Neuronal stem cell (in vitro differentiated cells): ENCODE measurements at regions not wholly inside any gene's neighbourhood (a gene's known extent, or its start where the extent isn't known, plus 50 kb on each side); places are given as distances from the start of the nearest gene placed in this dataset.

Experiments used
- DNase-seq: peaks from one replicate; pipeline ENCODE4 v3.0.0-alpha.2; 2013; ENCODE audit warnings: low spot score
- H2AFZ ChIP-seq: one replicate; pipeline ENCODE4 v1.6.1; 2013; ENCODE audit warnings: mild to moderate bottlenecking, low read length, inconsistent platforms
- H2AK5ac ChIP-seq: 2 replicates; pipeline ENCODE4 v1.6.1; 2013; ENCODE audit warnings: low read depth, mild to moderate bottlenecking, inconsistent platforms, low read length, moderate library complexity, mixed read lengths
- H2BK120ac ChIP-seq: 2 replicates; pipeline ENCODE4 v1.6.1; 2013; ENCODE audit warnings: low read depth, mild to moderate bottlenecking, inconsistent platforms, low read length, moderate library complexity, mixed read lengths
- H2BK12ac ChIP-seq: one replicate; pipeline ENCODE4 v1.6.1; 2013; ENCODE audit warnings: low read length, inconsistent platforms
- H2BK15ac ChIP-seq: 2 replicates; pipeline ENCODE4 v1.6.1; 2013; ENCODE audit warnings: mild to moderate bottlenecking, low read length, inconsistent platforms, mixed read lengths
- H2BK5ac ChIP-seq: one replicate; pipeline ENCODE4 v1.6.1; 2013; ENCODE audit warnings: inconsistent platforms, mild to moderate bottlenecking, low read length, moderate library complexity
- H3K14ac ChIP-seq: one replicate; pipeline ENCODE4 v1.6.1; 2013; ENCODE audit warnings: low read length, inconsistent platforms
- H3K18ac ChIP-seq: 2 replicates; pipeline ENCODE4 v1.6.1; 2013; ENCODE audit warnings: low read length, inconsistent platforms
- H3K23ac ChIP-seq: 2 replicates; pipeline ENCODE4 v1.6.1; 2013; ENCODE audit warnings: low read depth, mild to moderate bottlenecking, mixed read lengths, low read length, inconsistent platforms; ENCODE audit not compliant: poor library complexity
- H3K27ac ChIP-seq: replicated peaks from 3 replicates; pipeline ENCODE4 v1.5.1; 2013; ENCODE audit warnings: low read length, inconsistent platforms
- H3K27me3 ChIP-seq, 3 experiments: 2 replicates each; pipeline ENCODE4 v1.6.1; 2013; ENCODE audit warnings: low read length in 3 of 3, mild to moderate bottlenecking in 2 of 3, inconsistent platforms in 1 of 3, low read depth in 1 of 3, mixed read lengths in 1 of 3, moderate library complexity in 1 of 3; ENCODE audit not compliant: control insufficient read depth in 3 of 3, insufficient read depth in 3 of 3
- H3K36me3 ChIP-seq, 2 donors: replicated peaks in 1 of 2; 2 replicates each; pipeline ENCODE4 v1.6.1; 2013; ENCODE audit warnings: low read length in 2 of 2; ENCODE audit not compliant: control insufficient read depth in 2 of 2, insufficient read depth in 2 of 2
- H3K4ac ChIP-seq: 2 replicates; pipeline ENCODE4 v1.6.1; 2013; ENCODE audit warnings: inconsistent platforms, mild to moderate bottlenecking, low read length, moderate library complexity
- H3K4me1 ChIP-seq, 2 donors: 1 replicate in 1 of 2; 2 replicates in 1 of 2; pipeline ENCODE4 v1.6.1; 2013; ENCODE audit warnings: low read length in 2 of 2, low read depth in 1 of 2; ENCODE audit not compliant: control insufficient read depth in 2 of 2, insufficient read depth in 1 of 2
- H3K4me2 ChIP-seq: one replicate; pipeline ENCODE4 v1.6.1; 2013; ENCODE audit warnings: mild to moderate bottlenecking, low read length, inconsistent platforms; ENCODE audit not compliant: insufficient read depth, poor library complexity, severe bottlenecking
- H3K4me3 ChIP-seq, 2 donors: 2 replicates each; pipeline ENCODE4 v1.5.1; 2013; ENCODE audit warnings: low read length in 2 of 2, mild to moderate bottlenecking in 2 of 2, inconsistent platforms in 1 of 2, moderate library complexity in 1 of 2
- H3K79me1 ChIP-seq: one replicate; pipeline ENCODE4 v1.6.1; 2013; ENCODE audit warnings: low read depth, mild to moderate bottlenecking, inconsistent platforms, low read length, moderate library complexity
- H3K9ac ChIP-seq: one replicate; pipeline ENCODE4 v1.6.1; 2013; ENCODE audit warnings: mild to moderate bottlenecking, low read depth, low read length, inconsistent platforms; ENCODE audit not compliant: poor library complexity
- H3K9me3 ChIP-seq, 2 donors: replicated peaks in 1 of 2; 2 replicates each; pipeline versions ENCODE3 to v1.6.1; 2013; ENCODE audit warnings: low read length in 2 of 2, mild to moderate bottlenecking in 2 of 2, inconsistent platforms in 1 of 2, low read depth in 1 of 2, mixed read lengths in 1 of 2, moderate library complexity in 1 of 2; ENCODE audit not compliant: control insufficient read depth in 2 of 2, insufficient read depth in 1 of 2
- H4K8ac ChIP-seq: one replicate; pipeline ENCODE4 v1.6.1; 2013; ENCODE audit warnings: low read depth, mild to moderate bottlenecking, inconsistent platforms, low read length, moderate library complexity
- H4K91ac ChIP-seq: one replicate; pipeline ENCODE4 v1.6.1; 2013; ENCODE audit warnings: low read length, low read depth, mild to moderate bottlenecking, inconsistent platforms; ENCODE audit not compliant: poor library complexity
- WGBS, 2 donors: extraction: QIAGEN DNeasy Blood & Tissue Kit; methylation state at CpG; one replicate each; pipeline ENCODE4 v1.1.7; 2013; ENCODE audit warnings: missing lambda C conversion rate in 2 of 2, mixed read lengths in 1 of 2; ENCODE audit not compliant: insufficient read length in 2 of 2, insufficient replicate concordance in 1 of 2; ENCODE audit errors: extremely low coverage in 2 of 2; 5-methylcytosine and 5-hydroxymethylcytosine counted together

DNA sequence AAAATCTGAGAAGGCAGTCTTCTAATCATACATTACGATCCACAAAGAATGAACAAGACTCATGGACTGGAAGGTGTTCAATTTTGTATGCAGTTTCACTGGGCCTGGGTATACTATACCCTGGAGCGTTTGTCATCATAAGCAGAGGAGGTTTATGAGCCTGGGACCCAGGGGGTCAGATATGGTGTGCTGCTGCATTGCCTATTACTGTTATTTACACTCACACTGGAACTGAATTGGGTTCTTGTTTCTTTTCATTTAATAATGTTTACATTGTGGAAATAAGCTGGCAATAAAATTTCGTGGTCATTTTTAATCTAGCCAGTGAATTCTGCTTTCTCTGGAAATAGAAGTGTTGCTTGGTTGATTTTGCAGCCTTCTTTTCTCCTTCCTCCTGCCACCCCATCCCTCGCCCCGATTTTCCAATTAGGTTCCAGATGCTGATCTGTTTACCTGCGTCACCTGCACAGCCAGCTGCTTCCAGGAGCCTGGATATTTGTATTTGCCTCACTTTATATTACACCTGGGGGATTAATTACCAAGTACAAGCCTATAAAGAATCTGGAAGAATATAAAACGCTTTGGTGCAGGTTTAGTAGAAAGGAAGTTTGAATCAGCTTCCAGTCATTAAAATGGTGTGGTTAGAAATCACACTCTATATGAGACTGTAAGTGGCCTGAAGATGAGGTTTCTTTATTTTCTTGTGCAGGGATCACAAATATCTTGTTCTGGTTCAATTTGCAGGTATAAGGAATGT, 234.4 kb downstream of the SOCS6 start:
- Histone ChIP-seq H3K23ac (no peak overlapping the region), H2AK5ac (no peak overlapping the region), H2BK5ac (no peak overlapping the region), H3K9me3 (no peaks in the 10 kb centered on the region), H3K18ac (no peak overlapping the region), H2BK12ac (no peak overlapping the region), H2AFZ (no peak overlapping the region), H3K79me1 (no peaks in the 10 kb centered on the region), H3K4me1 (no peaks in the 10 kb centered on the region), H4K91ac (no peak overlapping the region), H3K36me3 (no peaks in the 10 kb centered on the region), H4K8ac (no peak overlapping the region), H2BK15ac (no peak overlapping the region), H3K9ac (no peak overlapping the region), H3K4me2 (no peak overlapping the region), H3K4me3 (no peak overlapping the region), H3K14ac (no peak overlapping the region), H3K27me3 (peaks cover 0 to 3% (median 0%) of the 10 kb centered on the region in 3 experiments), H3K27ac (no peak overlapping the region), H3K4ac (no peak overlapping the region), H2BK120ac (no peak overlapping the region)
- WGBS, 2 donors = no CpG with 5 or more reads among the region's 7 CpGs
- no peak for DNase-seq

DNA sequence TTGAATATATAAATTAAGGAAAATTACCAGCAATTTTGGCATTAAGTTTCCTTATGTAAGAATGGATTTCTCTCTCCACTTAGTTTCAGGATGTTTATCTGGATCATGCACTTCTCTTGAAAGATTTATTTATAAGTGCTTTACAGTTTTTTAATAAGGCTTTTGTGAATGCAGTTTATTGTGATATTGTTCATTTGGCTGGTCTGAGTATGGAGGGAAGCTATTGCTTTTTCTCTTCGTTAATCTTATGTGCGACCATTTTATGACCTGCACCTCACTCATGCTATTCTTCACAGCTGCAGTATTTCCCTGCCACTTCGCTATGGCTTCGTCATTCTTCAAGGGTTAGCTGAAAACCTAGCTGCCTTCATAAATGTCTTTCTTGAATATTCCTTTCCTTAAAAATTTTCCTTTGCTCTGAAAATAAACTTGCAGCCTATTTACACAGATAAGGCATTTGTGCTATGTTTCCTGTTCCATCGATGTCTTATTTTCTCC, 233.4 kb downstream of the SOCS6 start:
- Histone ChIP-seq H3K4me1 (no peaks in the 10 kb centered on the region), H2AK5ac (no peak overlapping the region), H3K9me3 (no peaks in the 10 kb centered on the region), H3K4me3 (no peak overlapping the region), H3K4ac (no peak overlapping the region), H2AFZ (no peak overlapping the region), H3K9ac (no peak overlapping the region), H3K79me1 (no peaks in the 10 kb centered on the region), H2BK120ac (no peak overlapping the region), H3K27ac (no peak overlapping the region), H4K8ac (no peak overlapping the region), H2BK5ac (no peak overlapping the region), H3K4me2 (no peak overlapping the region), H2BK15ac (no peak overlapping the region), H4K91ac (no peak overlapping the region), H3K36me3 (no peaks in the 10 kb centered on the region), H2BK12ac (no peak overlapping the region), H3K27me3 (peaks cover 0 to 3% (median 0%) of the 10 kb centered on the region in 3 experiments), H3K23ac (no peak overlapping the region), H3K18ac (no peak overlapping the region), H3K14ac (no peak overlapping the region)
- DNase-seq = no peak
- no CpG with 5 or more reads among the region's 5 CpGs for WGBS, 2 donors

DNA sequence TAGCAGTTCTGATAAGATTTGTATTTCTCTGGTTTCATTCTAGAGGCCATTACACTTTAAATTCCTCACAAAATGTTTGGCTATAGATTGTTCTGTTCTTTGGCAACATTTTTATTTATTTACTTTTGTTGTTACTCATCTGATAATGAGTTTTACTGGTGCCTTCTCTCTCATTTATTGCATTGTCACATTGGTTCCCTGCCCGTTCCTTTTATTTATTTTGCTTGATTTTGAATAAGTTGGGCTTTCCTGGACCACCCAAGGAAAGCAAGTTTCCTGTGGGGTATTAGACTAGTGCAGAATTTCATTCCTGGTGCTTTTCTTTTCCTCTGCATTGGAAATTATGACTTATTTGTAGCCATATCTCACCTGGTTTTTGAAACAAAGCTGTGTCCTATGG, 232.0 kb downstream of the SOCS6 start:
- Histone ChIP-seq H3K4me2 (no peak overlapping the region), H3K36me3 (no peaks in the 10 kb centered on the region), H4K8ac (no peak overlapping the region), H3K9me3 (no peaks in the 10 kb centered on the region), H3K4me3 (no peak overlapping the region), H3K27me3 (peaks cover 0 to 3% (median 0%) of the 10 kb centered on the region in 3 experiments), H3K9ac (no peak overlapping the region), H3K14ac (no peak overlapping the region), H2AK5ac (no peak overlapping the region), H3K23ac (no peak overlapping the region), H2BK15ac (no peak overlapping the region), H2BK120ac (no peak overlapping the region), H3K4me1 (no peaks in the 10 kb centered on the region), H3K27ac (no peak overlapping the region), H3K79me1 (no peaks in the 10 kb centered on the region), H4K91ac (no peak overlapping the region), H3K4ac (no peak overlapping the region), H2BK5ac (no peak overlapping the region), H2AFZ (no peak overlapping the region), H2BK12ac (no peak overlapping the region), H3K18ac (no peak overlapping the region)
- no CpG with 5 or more reads among the region's 1 CpG for WGBS, 2 donors
- DNase-seq = no peak

DNA sequence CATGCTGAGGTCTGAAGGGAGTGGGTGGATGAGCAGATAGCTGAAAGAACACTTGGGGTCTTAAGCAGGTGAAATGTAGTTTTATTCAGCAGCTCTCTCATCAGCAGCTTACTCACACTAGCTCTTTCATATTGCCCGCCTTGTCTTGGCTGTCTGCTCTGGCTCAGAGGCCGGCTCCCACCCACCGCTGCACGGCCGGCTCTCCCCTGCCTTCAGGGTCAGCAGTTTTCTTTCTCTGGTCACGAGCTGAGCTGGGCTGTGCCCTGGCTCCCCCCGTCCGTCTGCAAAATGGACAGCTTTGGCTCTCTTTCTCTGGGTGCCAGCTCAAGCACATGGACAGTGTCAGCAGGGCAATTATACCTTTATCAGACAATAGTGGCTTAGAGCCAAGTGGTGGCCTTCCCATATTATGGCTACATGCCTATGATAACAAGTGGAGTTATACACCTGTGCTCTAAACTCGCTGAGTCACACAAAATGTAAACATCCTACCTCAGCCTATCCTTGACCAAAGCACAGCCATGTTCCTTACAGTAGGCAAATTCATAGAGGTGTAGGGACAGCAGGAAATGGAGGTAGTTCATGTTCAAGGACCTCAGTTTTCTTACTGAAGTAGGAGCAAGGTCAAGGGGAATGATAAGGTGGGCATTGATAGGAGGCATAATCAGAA, 224.8 kb downstream of the SOCS6 start:
- Histone ChIP-seq H2BK120ac (no peak overlapping the region), H3K27ac (no peak overlapping the region), H3K36me3 (no peaks in the 10 kb centered on the region), H3K14ac (no peak overlapping the region), H4K8ac (no peak overlapping the region), H3K9me3 (no peaks in the 10 kb centered on the region), H3K4ac (no peak overlapping the region), H3K23ac (no peak overlapping the region), H3K18ac (no peak overlapping the region), H3K4me2 (no peak overlapping the region), H2BK15ac (no peak overlapping the region), H3K27me3 (no peaks in the 10 kb centered on the region), H2BK12ac (no peak overlapping the region), H2AFZ (no peak overlapping the region), H3K4me3 (no peak overlapping the region), H3K79me1 (no peaks in the 10 kb centered on the region), H3K4me1 (no peaks in the 10 kb centered on the region), H2BK5ac (no peak overlapping the region), H4K91ac (no peak overlapping the region), H2AK5ac (no peak overlapping the region), H3K9ac (no peak overlapping the region)
- DNase-seq = no peak
- WGBS, 2 donors = no CpG with 5 or more reads among the region's 9 CpGs
